HG03439 (cell line): ENCODE measurements at regions not wholly inside any gene's neighbourhood (a gene's known extent, or its start where the extent isn't known, plus 50 kb on each side); places are given as distances from the start of the nearest gene placed in this dataset.
A peak's percentile ranks its signal among the peaks of the same experiment; 100 is the strongest.

Experiments
- ATAC-seq: cut with Tn5 transposase; IDR thresholded peaks from one replicate; pipeline ENCODE4 v1.9.1; 2021; ENCODE audit warnings: mild to moderate bottlenecking, moderate library complexity; ENCODE audit not compliant: unreplicated experiment

DNA sequence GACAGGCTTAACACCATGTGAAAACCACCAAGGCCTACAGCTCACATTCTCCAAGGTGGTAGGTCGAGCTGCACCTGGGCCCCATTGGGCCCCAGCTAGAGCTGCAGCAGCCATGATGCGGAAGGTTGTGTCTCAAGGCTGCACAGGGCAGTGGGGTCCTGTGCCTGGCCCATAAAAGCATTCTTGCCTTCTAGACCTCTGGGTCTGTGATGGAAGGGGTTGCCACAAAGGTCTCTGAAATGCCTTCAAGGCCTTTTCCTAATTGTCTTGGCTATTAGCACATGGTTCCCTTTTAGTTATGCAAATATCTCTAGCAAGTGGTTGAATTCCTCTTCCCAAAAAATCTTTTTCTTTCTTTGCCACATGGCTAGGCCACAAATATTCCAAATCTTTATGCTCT is 52.5 kb upstream of the C11orf58 start:
- ATAC-seq: no peak

GRCh38 chr11:16678466-16679116 is 59.9 kb upstream of the C11orf58 start:
- ATAC-seq: no peak

DNA sequence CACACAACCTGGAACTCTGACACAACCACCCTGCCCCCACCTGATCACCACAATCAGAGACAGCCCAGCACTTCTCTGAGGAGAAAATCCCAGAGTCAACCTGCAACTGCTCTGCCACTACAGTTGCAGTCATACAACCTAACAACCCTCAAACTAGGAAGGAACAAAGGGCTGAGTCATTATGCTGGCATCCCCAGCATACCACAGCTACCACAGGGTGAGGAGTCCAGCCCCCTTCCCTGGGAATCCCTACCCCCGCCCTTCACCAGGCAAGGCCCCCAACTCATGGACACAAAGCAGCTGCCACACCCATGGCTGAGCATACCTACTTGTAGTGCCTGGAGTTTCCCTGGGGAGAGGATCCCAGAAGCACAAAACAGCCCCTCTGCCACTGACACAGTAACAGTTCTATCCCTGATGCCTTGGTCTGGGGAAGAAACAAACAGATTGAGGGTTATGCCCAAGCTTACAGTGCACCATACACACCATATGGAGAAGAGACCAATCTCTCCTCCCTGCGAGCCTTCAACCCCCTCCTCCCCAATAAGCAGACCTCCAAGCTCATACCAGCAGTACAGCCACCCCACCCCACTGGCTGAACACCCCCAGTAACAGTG is 68.5 kb upstream of the C11orf58 start:
- ATAC-seq: no peak

GRCh38 chr11:16632295-16633200 is 105.9 kb upstream of the C11orf58 start:
- no peak for ATAC-seq

- no peak for ATAC-seq
These were observed 107.8 kb upstream of the C11orf58 start for GRCh38 chr11:16630651-16631050.

DNA sequence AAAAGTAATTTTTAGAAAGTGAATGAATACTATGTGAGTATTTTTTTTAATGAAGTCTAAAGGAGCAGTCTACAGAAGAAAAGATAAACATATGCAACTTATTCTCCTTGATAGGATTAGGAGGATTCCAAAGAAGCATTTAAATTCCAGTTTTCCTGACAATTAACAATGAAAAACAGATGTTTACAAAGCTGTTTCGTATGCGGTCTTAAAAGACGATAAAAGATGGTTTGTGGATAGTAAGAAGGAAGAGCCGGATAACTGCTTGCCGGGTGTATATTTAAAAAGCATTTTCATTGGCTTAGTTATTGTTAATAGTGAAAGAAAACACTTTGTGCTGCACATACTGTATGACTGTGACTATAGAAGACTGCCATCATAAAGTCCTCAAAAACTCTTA is 120.0 kb upstream of the C11orf58 start:
- no peak for ATAC-seq

- ATAC-seq: no peak
These were observed 123.0 kb upstream of the C11orf58 start for GRCh38 chr11:16615480-16615879.

GRCh38 chr11:16613512-16614381 is 124.7 kb upstream of the C11orf58 start:
- ATAC-seq: peak; percentile 99

DNA sequence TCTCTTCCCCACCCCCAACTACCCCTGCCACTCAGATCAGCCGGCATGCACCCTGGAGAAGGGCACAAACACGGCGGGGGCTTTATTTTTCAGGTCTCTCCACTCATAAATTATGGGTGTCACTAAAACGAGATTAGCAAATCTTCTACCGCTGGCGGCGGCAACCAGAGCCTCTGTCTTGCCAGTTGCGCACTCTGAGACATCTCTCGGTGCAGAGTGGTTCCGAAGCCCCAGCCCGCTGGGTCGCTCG is 125.3 kb upstream of the C11orf58 start:
- ATAC-seq: peak; percentile 16

- ATAC-seq: no peak
These were observed 125.7 kb upstream of the C11orf58 start for GRCh38 chr11:16612566-16613261.

GRCh38 chr11:16611926-16612565 is 126.4 kb upstream of the C11orf58 start:
- ATAC-seq: no peak

DNA sequence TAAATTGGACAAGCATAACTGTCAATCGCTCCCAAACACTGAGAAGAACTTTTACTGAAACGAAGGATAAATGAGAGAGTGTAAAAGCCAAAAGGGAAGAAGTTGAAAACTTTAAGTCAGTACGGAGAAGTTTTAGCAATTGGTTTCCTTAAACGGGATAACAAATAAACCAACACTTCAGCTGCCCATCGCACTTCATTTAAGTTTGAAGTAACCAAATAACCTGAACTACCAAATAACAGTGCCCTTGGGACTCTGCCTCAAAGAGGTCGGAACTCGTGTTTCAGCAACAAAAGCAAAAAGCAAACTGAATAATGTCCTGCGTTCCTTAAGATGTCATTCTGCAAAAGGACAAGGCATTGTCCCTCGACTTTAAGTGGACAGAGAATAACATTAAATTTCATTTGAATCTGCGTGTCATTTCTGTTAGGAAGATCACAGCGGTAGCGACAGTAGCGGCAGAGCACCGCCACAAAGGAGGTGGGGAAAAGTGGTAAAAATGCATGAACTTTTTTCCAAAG is 127.0 kb upstream of the C11orf58 start:
- no peak for ATAC-seq

DNA sequence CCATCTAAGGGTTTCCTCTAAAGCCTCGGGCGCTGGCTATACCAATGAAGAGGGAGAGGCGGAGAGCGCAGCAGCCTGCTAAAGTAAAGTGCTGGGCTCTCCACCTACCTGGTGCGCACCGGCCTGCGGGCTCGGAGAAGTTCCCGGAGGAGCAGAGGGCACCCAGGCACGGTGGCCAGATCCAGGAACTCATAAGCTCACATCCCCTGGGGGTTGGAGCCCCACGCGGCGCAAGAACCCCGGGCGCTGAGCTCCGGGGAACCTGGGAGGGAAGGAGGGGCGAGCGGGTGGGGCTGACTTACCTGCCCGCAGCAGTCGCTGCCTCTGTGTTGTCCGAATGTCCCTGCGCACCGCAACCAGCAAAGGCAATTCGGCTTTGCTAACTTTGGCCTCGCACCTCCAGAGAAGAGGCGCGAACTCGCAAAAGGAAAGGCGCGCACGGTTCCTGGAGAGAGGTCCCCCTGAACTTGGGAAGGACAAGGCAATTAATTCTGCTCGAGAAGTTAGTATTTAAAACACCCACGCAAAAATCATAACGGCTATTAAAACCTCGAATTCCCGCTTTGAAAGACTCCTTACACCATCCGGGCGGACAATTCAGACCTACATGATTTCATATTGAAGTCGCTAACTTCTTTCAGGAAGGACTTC is 127.6 kb upstream of the C11orf58 start:
- no peak for ATAC-seq

- no peak for ATAC-seq
These were observed 128.2 kb upstream of the C11orf58 start for GRCh38 chr11:16610213-16610737.

GRCh38 chr11:16609769-16610168 is 128.7 kb upstream of the C11orf58 start:
- ATAC-seq: no peak

DNA sequence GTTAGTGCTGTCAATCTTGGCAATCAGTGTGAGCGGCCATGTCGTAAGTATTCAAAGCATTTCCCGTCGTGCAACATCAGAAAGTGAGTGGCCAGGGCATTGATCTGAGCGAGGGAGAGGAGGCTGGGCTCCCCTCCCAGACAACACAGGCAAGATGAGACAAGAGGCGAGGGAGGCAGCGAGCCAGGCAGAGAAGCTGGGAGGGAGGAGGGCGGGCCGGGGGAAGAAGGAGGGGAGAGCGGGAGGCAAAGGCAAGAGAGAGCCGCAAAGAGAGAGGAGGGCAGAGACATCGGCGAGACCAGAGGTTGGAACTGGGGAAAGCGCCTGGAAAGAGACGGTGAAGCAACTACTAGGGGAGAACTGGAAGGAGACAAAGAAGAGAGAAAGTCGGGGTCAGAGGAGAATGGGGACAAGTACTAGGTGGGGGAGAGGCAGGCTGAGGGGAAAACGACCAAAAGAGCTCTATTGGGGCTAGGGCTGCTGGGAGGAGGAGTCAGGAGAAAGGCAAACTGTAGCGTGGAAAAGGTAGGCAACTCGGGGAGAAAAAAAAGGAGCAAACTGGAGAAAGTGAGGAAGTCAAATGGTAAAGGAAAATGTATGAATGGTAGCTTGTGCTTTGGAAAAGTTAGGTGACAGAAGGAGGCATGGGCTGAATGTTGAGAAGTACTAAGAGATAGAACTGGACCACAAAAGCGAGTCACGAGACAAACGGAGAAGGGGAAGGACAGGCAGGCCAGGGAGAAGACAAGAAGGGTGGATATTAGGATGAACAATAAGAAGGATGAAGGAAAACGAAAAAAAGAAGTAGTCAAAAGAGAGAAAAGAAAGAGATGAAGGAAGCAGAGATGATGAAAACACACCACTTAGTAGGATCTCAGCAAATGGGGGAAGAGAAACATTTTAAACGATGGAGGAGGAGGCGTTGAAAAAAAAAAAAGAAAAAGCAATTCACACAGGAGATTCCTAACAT is 130.5 kb upstream of the C11orf58 start:
- no peak for ATAC-seq

GRCh38 chr11:16606784-16607674 is 131.4 kb upstream of the C11orf58 start:
- no peak for ATAC-seq
